ENCODE measurements at regions not wholly inside any gene's neighbourhood (a gene's known extent, or its start where the extent isn't known, plus 50 kb on each side); places are given as distances from the start of the nearest gene placed in this dataset.

DNA sequence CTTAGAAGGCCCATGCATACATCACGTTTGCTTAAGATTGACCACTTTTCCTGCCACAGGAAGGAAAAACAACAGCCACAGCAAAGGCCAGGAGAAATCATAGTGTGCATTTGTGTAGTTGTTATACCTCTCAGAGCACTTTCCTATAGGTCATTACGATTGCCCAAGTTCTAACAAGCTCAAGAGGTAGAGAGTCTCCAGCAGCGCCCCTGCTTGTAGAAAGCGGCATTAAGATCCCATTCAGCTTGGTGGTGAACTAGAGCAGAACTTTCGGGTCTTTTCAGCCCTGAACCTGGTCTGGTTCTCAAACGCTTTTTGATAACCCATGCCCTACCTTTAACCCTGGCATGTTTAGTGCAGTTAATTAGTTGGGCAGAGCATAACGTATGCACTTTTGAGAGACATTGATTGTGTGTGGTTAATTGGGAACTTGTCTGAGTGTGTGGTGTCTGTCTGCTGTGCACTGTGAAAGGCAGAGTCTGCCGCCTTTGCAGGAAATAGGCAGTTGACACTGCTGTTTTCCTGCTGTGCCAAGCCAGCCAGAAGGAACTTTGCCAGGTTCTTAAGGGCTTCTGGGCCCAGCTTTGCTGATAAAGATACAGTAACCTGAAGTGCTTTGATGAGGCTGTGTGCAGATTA lies 109.9 kb upstream of the CLMP start:
- H3K4me1 ChIP-seq (ENCODE audit: insufficient read depth, insufficient read length): peaks cover 2% of the 10 kb centered on the region
- H3K9ac ChIP-seq (ENCODE audit: insufficient read length, low read depth): no peak overlapping the region
- H3K4me3 ChIP-seq (ENCODE audit: insufficient read length, low read depth): no peak overlapping the region
- no peaks in the 10 kb centered on the region for H3K9me3 ChIP-seq (ENCODE audit: insufficient read depth, low read length)
- H3K27me3 ChIP-seq (ENCODE audit: insufficient read depth, insufficient read length): peaks cover 26% of the 10 kb centered on the region
- H3K36me3 ChIP-seq (ENCODE audit: insufficient read depth, insufficient read length, low read length): no peaks in the 10 kb centered on the region
- TF ChIP-seq ZNF274 (IDR thresholded peaks at IDR 0.05; ENCODE audit: low read depth, low read length) (no peak), SUZ12 (IDR thresholded peaks at IDR 0.05; ENCODE audit: extremely low read depth, insufficient read depth, insufficient read length) (no peak), YY1 (IDR thresholded peaks at IDR 0.05; ENCODE audit: insufficient read depth, insufficient read length) (no peak)
- DNase-seq (ENCODE audit: low read depth, low spot score): no peak

DNA sequence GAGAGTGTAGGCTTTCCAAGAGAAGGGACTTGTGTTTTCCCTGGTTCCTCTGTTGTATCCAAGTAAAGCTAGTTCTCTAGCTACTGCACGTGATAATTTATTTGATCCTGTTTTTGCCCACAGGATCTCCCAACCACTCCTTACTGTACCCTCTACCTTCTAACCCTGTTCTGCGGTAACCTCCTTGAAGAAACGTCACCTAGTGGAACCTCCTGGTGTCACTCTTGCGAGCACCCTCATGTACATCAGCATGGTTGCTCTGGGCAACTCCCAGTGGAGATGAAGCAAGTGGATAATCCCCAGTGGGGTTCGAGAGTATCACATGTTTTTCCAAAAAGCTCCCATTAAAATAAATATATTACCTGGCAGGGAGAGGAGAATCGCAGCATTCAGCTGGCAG lies 108.9 kb upstream of the CLMP start:
- H3K27me3 ChIP-seq (ENCODE audit: insufficient read depth, insufficient read length): peaks cover 26% of the 10 kb centered on the region
- no peak overlapping the region for H3K9ac ChIP-seq (ENCODE audit: insufficient read length, low read depth)
- no peak overlapping the region for H3K4me3 ChIP-seq (ENCODE audit: insufficient read length, low read depth)
- no peak for DNase-seq (ENCODE audit: low read depth, low spot score)
- H3K4me1 ChIP-seq (ENCODE audit: insufficient read depth, insufficient read length): peaks cover 2% of the 10 kb centered on the region
- TF ChIP-seq SUZ12 (IDR thresholded peaks at IDR 0.05; ENCODE audit: extremely low read depth, insufficient read depth, insufficient read length): no peak
- no peak for TF ChIP-seq ZNF274 (IDR thresholded peaks at IDR 0.05; ENCODE audit: low read depth, low read length)
- TF ChIP-seq YY1 (IDR thresholded peaks at IDR 0.05; ENCODE audit: insufficient read depth, insufficient read length): no peak
- H3K36me3 ChIP-seq (ENCODE audit: insufficient read depth, insufficient read length, low read length): no peaks in the 10 kb centered on the region
- no peaks in the 10 kb centered on the region for H3K9me3 ChIP-seq (ENCODE audit: insufficient read depth, low read length)

DNA sequence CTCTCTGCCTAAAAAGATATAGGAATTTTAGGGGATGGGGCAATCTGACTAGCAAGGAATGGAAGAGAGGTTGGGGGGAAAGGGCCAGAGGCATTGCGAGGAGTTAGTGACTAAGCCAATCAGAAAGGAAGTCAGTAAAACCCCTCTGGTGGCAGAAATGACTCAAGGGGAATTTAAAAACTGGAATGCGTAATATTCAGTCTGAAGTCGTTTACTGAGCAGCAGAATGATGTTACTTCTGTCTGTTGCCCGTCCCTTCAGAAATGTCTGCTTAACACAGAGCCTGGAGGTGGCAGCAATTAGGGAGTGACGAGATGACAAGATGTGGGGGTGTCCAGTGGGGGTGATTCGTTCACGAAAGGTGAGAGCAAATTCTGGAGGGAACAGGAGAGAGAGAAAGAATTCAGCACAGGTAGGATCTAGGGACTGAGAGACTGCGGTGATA lies 107.7 kb upstream of the CLMP start:
- Histone ChIP-seq H3K27me3 (ENCODE audit: insufficient read depth, insufficient read length) (peaks cover 26% of the 10 kb centered on the region), H3K9me3 (ENCODE audit: insufficient read depth, low read length) (no peaks in the 10 kb centered on the region), H3K4me3 (ENCODE audit: insufficient read length, low read depth) (no peak overlapping the region), H3K36me3 (ENCODE audit: insufficient read depth, insufficient read length, low read length) (no peaks in the 10 kb centered on the region), H3K4me1 (ENCODE audit: insufficient read depth, insufficient read length) (peaks cover 2% of the 10 kb centered on the region), H3K9ac (ENCODE audit: insufficient read length, low read depth) (no peak overlapping the region)
- no peak for DNase-seq (ENCODE audit: low read depth, low spot score)
- TF ChIP-seq YY1 (IDR thresholded peaks at IDR 0.05; ENCODE audit: insufficient read depth, insufficient read length): no peak
- TF ChIP-seq SUZ12 (IDR thresholded peaks at IDR 0.05; ENCODE audit: extremely low read depth, insufficient read depth, insufficient read length): no peak
- TF ChIP-seq ZNF274 (IDR thresholded peaks at IDR 0.05; ENCODE audit: low read depth, low read length): no peak

DNA sequence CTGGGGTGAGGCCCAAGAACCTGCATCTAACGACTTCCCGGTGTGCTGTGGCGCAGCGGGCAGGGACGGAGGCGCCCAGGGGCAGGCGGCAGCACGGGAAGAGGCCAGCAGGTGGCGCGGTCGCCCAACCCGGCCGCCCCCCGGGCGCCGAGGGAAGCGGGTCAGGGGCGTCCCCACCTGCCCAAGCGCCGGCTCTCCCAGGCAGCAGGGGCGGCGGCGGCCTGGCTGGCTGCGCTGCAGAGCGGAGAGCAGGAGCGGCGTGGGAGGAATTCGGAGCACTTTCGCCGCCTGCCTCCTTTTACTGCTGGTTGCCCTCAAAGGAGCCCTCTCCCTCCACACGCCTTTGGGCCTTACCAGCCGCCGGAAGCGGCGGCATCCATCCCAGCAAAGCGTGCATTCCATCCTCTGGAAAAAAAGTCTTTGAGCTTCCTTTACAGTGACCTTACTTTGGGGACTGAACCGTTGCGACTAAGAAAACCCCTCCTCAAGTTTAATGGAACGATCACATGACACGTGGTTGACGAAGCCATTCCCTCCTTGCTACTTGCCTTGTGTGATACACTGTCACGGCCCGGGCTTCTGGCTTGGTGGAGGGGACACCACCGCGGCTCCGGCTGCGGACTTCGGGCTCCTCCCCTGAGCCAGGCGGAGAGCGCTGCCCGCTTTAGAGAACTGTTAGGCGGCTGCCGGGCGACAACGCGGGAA lies 106.8 kb upstream of the CLMP start:
- peaks cover 2% of the 10 kb centered on the region for H3K4me1 ChIP-seq (ENCODE audit: insufficient read depth, insufficient read length)
- H3K36me3 ChIP-seq (ENCODE audit: insufficient read depth, insufficient read length, low read length): no peaks in the 10 kb centered on the region
- peak overlapping the region; percentile 36 for H3K4me3 ChIP-seq (ENCODE audit: insufficient read length, low read depth)
- DNase-seq (ENCODE audit: low read depth, low spot score): peak; percentile 57
- TF ChIP-seq SUZ12 (IDR thresholded peaks at IDR 0.05; ENCODE audit: extremely low read depth, insufficient read depth, insufficient read length) (no peak), YY1 (IDR thresholded peaks at IDR 0.05; ENCODE audit: insufficient read depth, insufficient read length) (no peak), ZNF274 (IDR thresholded peaks at IDR 0.05; ENCODE audit: low read depth, low read length) (no peak)
- H3K9me3 ChIP-seq (ENCODE audit: insufficient read depth, low read length): no peaks in the 10 kb centered on the region
- peak overlapping the region; percentile 76 for H3K9ac ChIP-seq (ENCODE audit: insufficient read length, low read depth)
- peaks cover 26% of the 10 kb centered on the region for H3K27me3 ChIP-seq (ENCODE audit: insufficient read depth, insufficient read length)

DNA sequence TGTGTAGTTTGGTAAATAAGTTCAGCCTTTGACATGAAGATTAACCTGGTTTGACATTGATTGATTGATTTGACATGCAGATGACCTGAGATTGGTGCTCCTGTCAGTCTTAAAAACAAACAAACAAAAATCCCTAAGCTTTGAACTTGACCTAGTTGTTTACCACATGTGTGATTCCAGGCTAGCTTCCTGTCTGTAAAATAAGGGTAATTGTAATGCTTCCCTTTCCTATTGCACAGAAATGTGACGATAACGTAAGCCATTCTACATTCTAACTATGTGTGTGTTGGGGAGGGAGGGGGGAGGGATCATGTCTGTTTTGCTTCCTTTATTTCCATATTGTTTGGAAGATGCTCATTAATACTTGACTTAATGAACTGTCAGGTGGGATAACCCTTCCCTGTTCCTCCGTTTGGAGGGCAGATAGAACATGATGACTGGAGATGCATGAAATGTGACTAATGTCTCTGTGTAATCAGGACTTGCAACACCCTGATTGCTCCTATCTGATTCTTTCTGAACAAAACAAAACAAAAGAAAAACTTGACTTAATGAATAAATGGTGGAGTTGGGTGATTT lies 106.1 kb upstream of the CLMP start:
- no peak overlapping the region for H3K4me3 ChIP-seq (ENCODE audit: insufficient read length, low read depth)
- H3K9me3 ChIP-seq (ENCODE audit: insufficient read depth, low read length): no peaks in the 10 kb centered on the region
- no peak overlapping the region for H3K9ac ChIP-seq (ENCODE audit: insufficient read length, low read depth)
- H3K4me1 ChIP-seq (ENCODE audit: insufficient read depth, insufficient read length): peaks cover 2% of the 10 kb centered on the region
- peaks cover 26% of the 10 kb centered on the region for H3K27me3 ChIP-seq (ENCODE audit: insufficient read depth, insufficient read length)
- no peaks in the 10 kb centered on the region for H3K36me3 ChIP-seq (ENCODE audit: insufficient read depth, insufficient read length, low read length)
- TF ChIP-seq SUZ12 (IDR thresholded peaks at IDR 0.05; ENCODE audit: extremely low read depth, insufficient read depth, insufficient read length) (no peak), YY1 (IDR thresholded peaks at IDR 0.05; ENCODE audit: insufficient read depth, insufficient read length) (no peak), ZNF274 (IDR thresholded peaks at IDR 0.05; ENCODE audit: low read depth, low read length) (no peak)
- peak; percentile 15 for DNase-seq (ENCODE audit: low read depth, low spot score)

DNA sequence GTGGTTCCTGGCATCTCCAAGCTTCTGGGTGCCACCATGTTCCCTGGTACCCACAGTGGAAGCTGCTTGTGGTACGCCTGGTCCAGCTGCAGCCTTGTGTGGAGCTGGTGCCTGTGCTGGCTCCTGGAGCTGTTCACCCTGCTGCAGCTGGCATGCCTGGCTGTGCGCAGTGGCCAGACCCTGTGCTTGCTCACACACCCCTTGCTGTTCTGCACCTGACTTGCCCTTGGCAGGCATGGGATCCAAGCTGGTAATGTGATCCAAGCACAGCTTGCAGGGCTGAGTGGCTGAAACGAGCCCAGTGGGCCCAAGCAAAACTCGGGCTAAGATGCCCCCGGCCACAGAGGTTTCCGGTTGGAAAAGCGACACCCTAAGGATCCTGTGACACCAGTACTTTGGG lies 104.7 kb upstream of the CLMP start:
- DNase-seq (ENCODE audit: low read depth, low spot score): no peak
- Histone ChIP-seq H3K9ac (ENCODE audit: insufficient read length, low read depth) (no peak overlapping the region), H3K27me3 (ENCODE audit: insufficient read depth, insufficient read length) (peaks cover 26% of the 10 kb centered on the region), H3K4me1 (ENCODE audit: insufficient read depth, insufficient read length) (no peaks in the 10 kb centered on the region), H3K4me3 (ENCODE audit: insufficient read length, low read depth) (no peak overlapping the region), H3K36me3 (ENCODE audit: insufficient read depth, insufficient read length, low read length) (no peaks in the 10 kb centered on the region), H3K9me3 (ENCODE audit: insufficient read depth, low read length) (no peaks in the 10 kb centered on the region)
- no peak for TF ChIP-seq ZNF274 (IDR thresholded peaks at IDR 0.05; ENCODE audit: low read depth, low read length)
- no peak for TF ChIP-seq YY1 (IDR thresholded peaks at IDR 0.05; ENCODE audit: insufficient read depth, insufficient read length)
- no peak for TF ChIP-seq SUZ12 (IDR thresholded peaks at IDR 0.05; ENCODE audit: extremely low read depth, insufficient read depth, insufficient read length)

Measured in NT2/D1 (cell line).